ENCODE measurements at regions not wholly inside any gene's neighbourhood (a gene's known extent, or its start where the extent isn't known, plus 50 kb on each side); places are given as distances from the start of the nearest gene placed in this dataset.
A peak's percentile ranks its signal among the peaks of the same experiment; 100 is the strongest.

DNA sequence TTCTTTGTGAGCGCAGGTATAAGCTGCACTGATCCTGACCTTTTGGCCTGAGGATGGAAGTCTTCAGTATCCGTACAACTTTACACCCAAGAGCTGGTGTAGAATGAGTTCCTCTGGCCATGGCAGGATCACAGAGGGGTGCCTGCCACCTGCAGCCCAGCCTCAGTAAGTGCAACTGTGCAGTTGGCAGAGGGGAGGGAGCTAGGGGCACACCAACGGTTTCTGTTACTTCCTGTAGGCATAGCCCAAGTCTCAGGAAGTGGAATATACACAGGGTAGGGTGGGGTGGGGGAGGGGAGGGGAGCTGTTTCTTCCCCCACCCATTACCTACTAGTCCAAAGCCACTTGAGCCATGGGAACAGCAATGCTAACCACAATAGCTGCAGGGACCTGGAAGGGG is 85.4 kb upstream of the GBA3 start:
- TF ChIP-seq CTCF (IDR thresholded peaks at IDR 0.05; ENCODE audit: low read length) (peak; percentile 33), EZH2 (optimal IDR thresholded peaks at IDR 0.05; ENCODE audit: low read depth, low read length) (no peak)
